ENCODE measurements at regions not wholly inside any gene's neighbourhood (a gene's known extent, or its start where the extent isn't known, plus 50 kb on each side); places are given as distances from the start of the nearest gene placed in this dataset.
"Not testable (repeated sequence)": the region's sequence is repeated elsewhere in the genome, so short reads cannot be mapped to it uniquely, and the experiment has no call there.

DNA sequence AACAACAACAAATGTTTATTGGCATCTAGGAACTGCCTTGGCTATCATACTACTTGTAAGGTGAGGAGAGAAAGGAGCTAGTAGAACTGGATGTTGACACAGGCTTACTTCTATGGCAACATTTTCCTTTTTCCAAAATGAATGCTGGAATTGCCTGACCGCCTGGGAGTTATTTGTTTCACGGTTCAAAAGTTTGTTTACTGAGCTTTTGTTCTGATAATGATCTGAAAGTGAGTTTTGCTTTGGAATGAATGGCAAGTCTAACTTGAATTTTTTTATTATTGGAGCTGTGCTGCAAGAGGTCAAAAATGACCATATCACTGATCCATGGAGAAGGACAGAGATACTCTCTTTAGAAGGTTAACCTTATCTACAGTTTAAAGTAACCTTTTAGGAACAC lies 183.5 kb upstream of the CAND1 start:
- DNase-seq (no peak), ATAC-seq (ENCODE audit: poor library complexity) (no peak)
- intact Hi-C loops (cut with DNase I) = no loop called here

DNA sequence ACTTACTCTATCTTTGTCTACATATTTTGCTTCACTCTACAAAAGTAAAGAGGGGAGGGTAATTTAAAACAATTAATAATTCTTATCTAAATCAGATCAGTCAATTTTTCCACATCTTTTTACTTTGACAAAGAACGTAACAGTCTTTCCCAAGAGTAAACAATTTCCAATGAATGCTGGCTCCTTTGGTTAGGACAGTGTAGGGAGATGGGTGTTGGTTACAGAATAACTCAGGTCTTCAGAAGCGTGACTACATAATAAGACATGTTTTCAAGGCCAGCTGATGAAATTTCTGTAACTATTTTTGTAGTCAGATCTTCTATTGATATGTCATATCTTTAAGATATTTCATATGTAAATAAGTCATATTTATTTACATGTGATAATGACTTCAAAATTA lies 183.0 kb upstream of the CAND1 start:
- DNase-seq = no peak
- no peak for ATAC-seq (ENCODE audit: poor library complexity)
- intact Hi-C loops (cut with DNase I) = no loop called here

GRCh38 chr12:67088401-67089118 lies 180.6 kb upstream of the CAND1 start:
- intact Hi-C loops (cut with DNase I) = no loop called here
- no peak for ATAC-seq (ENCODE audit: poor library complexity)
- no peak for DNase-seq

GRCh38 chr12:67091204-67091603 lies 178.0 kb upstream of the CAND1 start:
- no peak for DNase-seq
- ATAC-seq (ENCODE audit: poor library complexity) = peak; percentile 69
- intact Hi-C loops (cut with DNase I) = no loop called here

DNA sequence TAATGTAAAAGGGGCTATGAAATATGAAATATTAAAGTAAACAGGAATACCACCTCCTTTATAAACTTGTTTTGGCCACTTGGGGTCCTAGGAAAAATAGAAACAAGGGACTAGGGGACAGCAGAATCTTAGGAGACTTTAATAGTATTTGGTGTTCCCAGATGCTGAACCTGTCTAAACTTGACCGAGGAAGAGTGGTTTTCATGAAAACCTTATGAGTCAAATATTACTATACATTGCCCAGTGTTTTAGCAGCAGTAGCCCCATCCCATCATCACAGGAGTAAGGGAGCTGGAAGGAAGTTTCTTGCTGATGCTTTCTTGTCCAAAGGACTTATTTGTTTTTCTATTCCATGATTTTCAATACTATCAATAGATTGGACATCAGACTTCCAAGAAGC lies 177.5 kb upstream of the CAND1 start:
- no peak for DNase-seq
- intact Hi-C loops (cut with DNase I) = no loop called here
- ATAC-seq (ENCODE audit: poor library complexity) = no peak

DNA sequence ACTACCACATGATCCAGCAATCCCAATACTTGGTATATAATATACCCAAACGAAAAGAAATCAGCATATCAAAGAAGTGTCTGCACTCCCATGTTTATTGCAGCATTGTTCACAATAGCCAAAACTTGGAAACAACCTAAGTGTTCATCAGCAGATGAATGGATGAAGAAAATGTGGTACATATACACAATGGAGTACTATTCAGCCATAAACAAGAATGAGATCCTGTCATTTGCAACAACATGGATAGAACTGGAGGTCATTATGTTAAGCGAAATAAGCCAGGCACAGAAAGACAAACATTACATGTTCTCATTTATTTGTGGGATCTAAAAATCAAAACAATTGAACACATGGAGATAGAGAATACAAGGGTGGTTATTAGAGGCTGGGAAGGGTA lies 176.2 kb upstream of the CAND1 start:
- ATAC-seq (ENCODE audit: poor library complexity); intact Hi-C loops (cut with DNase I); DNase-seq: not testable (repeated sequence)

- ATAC-seq (ENCODE audit: poor library complexity) = peak; percentile 60
- intact Hi-C loops (cut with DNase I) = no loop called here
These were observed 172.4 kb upstream of the CAND1 start for GRCh38 chr12:67096533-67097318.

GRCh38 chr12:67099858-67100257 lies 169.3 kb upstream of the CAND1 start:
- no peak for DNase-seq
- peak; percentile 93 for ATAC-seq (ENCODE audit: poor library complexity)
- intact Hi-C loops (cut with DNase I) = no loop called here

More at GRCh38 chr12:67096533-67097318, 172.4 kb upstream of the CAND1 start:
- DNase-seq = no peak

- ATAC-seq (ENCODE audit: poor library complexity) (no peak), DNase-seq (no peak)
- intact Hi-C loops (cut with DNase I) = no loop called here
These were observed 165.6 kb upstream of the CAND1 start for GRCh38 chr12:67103521-67103920.

GRCh38 chr12:67107235-67107634 lies 161.9 kb upstream of the CAND1 start:
- DNase-seq = no peak
- no peak for ATAC-seq (ENCODE audit: poor library complexity)
- intact Hi-C loops (cut with DNase I) = no loop called here

DNA sequence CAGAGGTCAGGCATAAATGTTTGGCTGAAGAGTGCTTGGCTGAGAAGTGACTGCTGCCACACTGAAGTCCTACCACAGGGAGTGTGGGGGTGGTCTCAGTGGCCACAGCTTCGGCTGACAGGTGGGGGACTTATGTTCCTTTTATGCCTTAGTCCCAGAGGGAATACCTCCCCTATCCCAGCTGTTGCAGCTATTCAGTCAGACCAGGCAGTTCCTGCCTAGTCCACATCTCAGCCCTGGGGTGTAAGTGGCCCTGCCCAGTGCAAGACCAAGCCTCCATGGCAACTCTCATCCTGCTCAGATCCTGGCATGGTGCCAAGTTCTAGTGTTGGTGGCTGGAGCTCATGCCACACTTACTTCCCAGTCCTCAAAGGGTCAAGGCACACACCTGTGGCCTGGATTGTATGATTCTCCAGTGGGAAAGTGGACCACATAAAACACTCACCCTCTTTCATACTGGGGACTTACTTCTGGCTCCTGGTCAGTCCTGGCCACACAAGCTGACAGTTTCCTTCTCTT lies 161.3 kb upstream of the CAND1 start:
- no peak for ATAC-seq (ENCODE audit: poor library complexity)

GRCh38 chr12:67110345-67110744 lies 158.8 kb upstream of the CAND1 start:
- ATAC-seq (ENCODE audit: poor library complexity); DNase-seq; intact Hi-C loops (cut with DNase I): not testable (repeated sequence)

More for the DNA sequence above, 161.3 kb upstream of the CAND1 start:
- intact Hi-C loops (cut with DNase I) = no loop called here
- DNase-seq = no peak

DNA sequence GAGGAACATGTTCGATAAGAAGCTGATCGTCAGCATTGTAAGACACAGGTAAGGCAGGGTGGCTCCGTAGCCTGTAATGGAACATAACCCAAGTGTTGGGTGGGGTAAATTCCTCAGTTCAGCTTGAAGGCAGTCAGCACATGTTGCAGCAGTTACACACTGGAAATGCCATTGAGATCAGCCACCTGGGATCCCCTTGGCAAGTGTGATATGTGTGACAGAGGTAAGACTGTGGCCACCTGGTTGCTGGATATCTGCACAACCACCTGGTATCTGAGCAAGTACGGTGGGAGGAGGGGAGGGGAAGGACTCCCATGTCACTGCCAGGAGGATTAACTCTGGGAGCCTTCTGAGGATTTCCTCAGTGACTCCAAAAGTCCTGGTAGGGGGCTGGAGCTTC lies 158.0 kb upstream of the CAND1 start:
- DNase-seq = no peak
- intact Hi-C loops (cut with DNase I) = no loop called here
- ATAC-seq (ENCODE audit: poor library complexity) = no peak

GRCh38 chr12:67112586-67112985 lies 156.6 kb upstream of the CAND1 start:
- intact Hi-C loops (cut with DNase I) = no loop called here
- ATAC-seq (ENCODE audit: poor library complexity) (no peak), DNase-seq (no peak)

DNA sequence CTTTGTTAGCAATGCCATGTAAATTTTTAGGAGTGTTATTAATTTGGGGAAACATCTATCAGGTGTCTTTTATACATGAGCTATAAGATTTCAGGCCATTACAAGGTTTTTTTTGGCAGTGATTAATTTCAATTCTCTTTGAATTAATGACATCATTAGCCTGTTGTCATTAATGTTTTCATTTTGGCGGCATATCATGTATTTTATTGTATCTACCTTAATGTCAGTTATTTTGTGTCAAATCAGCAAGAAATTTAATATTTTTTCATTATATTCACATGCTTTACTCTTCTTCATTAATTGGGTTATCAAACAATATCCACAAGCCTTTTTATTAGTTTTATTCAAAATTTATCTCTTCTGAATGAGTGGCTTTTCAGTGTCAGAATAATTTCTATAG lies 153.0 kb upstream of the CAND1 start:
- intact Hi-C loops (cut with DNase I) = no loop called here
- no peak for ATAC-seq (ENCODE audit: poor library complexity)
- no peak for DNase-seq

- ATAC-seq (ENCODE audit: poor library complexity) (no peak), DNase-seq (no peak)
- intact Hi-C loops (cut with DNase I) = no loop called here
These were observed 146.6 kb upstream of the CAND1 start for GRCh38 chr12:67122584-67122983.

- ATAC-seq (ENCODE audit: poor library complexity) (no peak), DNase-seq (no peak)
- intact Hi-C loops (cut with DNase I) = no loop called here
These were observed 131.9 kb upstream of the CAND1 start for GRCh38 chr12:67137256-67137655.

GRCh38 chr12:67141296-67142018 lies 127.7 kb upstream of the CAND1 start:
- ATAC-seq (ENCODE audit: poor library complexity) = no peak
- intact Hi-C loops (cut with DNase I) = no loop called here
- no peak for DNase-seq

DNA sequence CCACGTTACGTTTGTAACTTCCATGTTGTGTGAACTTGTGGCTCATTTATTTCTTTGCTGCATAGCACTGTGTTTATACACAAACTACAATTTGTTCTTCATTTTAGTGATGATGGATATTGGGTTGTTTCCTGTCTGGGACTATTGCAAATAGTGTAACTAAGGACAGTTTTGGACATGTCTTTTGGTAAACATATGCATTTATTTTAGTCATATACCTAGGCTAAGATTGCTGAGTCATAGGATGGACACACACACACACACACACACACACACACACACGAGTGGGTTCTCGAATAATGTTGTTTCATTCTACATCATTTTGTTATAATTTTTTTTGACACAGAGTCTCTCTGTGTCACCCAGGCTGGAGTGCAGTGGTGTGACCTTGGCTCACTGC lies 123.5 kb upstream of the CAND1 start:
- ATAC-seq (ENCODE audit: poor library complexity) (no peak), DNase-seq (no peak)
- intact Hi-C loops (cut with DNase I) = no loop called here

Measured in Right ventricle myocardium superior (tissue), 1 donor.